ENCODE measurements at regions not wholly inside any gene's neighbourhood (a gene's known extent, or its start where the extent isn't known, plus 50 kb on each side); places are given as distances from the start of the nearest gene placed in this dataset.

DNA sequence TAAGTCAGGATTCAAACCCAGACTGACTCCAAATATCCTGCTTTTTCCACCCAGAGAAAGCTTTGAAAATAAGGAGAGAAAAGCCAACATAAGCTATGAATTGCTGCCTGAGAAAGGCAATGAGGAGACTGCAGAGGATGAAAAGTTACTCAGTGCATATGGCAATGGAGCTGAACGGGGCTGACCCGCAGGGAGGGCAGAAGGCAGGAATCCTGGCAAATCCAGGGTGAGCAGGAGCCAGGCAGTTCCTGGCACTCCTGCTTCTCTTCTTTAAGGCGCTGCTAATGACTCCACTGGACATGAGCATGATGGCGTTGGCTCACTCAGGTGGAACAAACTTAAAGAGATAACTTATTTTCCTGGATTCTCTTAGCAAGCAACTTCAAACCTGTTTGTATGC lies 95.2 kb upstream of the TMCC3 start:
- no peak for DNase-seq

DNA sequence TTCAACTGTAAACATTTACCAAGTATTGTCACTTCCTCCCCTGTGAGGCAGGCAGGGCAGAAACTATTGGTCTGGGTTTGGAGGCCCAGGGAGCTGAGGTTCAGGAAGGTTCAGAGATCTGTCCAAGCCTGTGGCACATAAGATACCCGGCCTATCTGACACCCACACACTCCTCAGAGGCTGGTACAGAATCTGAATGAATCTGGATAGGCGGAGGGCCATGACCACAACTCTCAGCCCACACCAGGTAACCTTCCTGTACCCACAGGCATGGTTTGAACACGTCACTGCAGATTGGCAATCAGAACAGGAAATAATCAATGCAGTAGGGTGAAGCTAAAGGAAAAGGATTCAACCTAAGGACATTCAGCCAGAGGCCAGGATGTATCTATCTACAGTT lies 92.8 kb upstream of the TMCC3 start:
- no peak for DNase-seq

DNA sequence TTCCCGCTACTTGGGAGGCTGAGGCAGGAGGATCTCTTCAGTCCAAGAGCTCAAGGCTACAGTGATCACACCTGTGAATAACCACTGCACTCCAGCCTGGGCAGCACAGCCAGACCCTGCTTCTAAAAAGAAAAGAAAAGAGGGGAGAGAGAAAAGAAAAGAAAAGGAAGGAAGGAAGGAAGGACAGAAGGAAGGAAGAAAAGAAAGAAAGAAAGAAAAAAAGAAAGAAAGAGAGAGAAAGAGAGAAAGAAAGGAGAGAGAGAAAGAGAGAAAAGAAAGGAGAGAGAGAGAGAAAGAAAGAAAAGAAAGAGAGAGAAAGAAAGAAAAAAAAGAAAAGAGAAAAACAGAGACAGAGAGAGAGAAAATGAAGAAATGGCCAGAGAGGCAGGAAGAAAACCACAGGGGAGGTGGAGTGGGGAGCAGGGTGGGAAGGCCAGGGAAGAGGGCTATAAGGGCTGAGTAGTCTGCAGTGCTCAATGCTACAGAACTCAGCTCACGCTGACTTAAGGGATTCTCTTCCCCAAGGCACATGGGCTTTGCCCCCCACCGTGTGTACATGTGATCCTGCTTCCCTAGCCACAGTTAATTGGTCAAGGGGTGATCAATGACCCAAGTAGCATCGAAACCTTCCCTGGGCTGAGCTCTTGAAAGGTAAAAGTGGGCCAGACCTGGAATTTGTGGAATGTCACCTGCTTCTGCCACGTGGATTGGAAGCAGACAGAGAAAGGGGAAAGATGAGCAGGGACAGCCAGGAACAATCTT lies 90.4 kb upstream of the TMCC3 start:
- DNase-seq, result no peak

DNA sequence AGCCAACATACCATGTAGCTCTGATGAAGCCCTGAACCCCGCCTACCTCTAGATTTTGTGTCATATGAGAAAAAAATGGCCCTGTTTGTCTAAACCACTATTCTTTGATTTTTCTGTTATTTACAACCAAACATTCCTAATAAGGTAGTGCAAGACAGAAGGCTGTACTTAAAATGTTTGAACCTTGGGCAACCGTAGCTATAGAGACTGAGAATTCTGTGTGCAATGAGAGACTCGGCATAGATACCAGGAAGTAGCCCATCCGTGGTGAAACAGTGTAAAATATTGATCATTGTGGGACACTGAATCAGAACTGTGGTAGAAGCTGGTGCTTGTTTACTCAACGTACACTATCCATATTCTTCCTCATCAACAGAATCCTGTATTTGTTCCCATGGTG lies 86.5 kb upstream of the TMCC3 start:
- DNase-seq, result no peak

DNA sequence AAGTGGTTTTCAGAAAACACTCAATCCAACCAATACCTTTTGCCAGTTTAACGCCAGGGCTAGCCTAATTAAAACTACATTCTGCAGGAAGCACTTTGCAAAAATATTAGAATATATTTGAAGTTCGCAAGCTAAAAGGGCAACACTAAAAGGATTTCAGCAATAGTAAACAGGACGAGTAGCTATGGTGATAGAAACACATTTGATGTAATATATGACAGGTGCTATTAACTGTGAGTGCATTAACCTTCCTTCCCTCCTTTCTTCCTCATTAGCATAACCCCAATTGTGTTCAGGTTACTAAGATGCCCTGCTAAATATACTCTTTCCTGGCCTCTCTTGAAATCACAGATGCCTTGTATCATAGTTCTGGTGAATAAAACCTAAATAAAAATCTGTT lies 85.6 kb upstream of the TMCC3 start:
- DNase-seq, result no peak

DNA sequence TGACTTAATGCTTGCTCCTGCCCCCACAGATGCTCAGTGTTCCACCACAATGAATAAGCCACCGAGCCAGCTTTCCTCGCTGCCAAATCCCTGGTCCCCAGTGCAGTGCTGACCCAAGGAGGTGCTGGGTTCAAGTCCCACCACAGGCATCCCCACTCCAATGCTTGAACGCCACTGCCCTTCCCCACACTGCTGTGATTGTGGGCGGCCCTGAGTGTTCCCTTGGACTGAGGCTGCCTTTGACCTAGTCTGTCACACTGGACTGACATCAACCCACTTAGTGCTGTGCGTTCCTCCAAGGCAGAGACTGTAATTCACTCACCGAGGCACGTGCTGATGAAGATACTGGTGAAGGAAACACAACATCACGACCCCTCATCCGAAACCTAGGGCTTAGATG lies 83.4 kb upstream of the TMCC3 start:
- DNase-seq, result no peak

DNA sequence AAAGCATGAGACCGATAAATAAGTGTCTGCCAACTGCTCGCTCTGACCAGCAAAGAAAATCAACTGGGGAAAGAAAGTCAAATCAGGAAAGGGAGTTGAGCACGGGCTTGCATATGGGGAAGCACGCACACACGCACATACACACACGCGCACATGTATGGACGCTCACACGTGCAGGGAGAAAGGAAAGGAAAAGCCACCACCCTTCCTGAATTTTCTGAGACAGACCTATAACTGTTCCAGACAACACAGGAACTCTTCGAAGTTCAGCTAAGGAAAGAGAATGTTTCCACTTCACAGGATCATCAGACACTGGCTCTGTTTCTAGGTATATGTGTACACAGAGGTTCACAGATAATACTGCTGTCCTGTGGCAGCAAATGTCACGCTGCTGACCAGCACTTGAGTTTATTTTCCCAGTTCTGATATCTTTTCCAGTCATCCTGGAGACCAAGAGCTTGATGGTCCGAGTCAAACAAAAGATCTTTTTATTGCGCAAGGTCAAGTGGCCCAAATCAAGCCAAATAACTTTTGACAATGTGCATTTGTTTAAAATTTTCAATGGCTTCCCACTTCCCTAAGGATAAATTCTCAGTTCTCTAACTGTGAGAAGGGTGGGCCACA lies 82.1 kb upstream of the TMCC3 start:
- DNase-seq, result no peak

DNA sequence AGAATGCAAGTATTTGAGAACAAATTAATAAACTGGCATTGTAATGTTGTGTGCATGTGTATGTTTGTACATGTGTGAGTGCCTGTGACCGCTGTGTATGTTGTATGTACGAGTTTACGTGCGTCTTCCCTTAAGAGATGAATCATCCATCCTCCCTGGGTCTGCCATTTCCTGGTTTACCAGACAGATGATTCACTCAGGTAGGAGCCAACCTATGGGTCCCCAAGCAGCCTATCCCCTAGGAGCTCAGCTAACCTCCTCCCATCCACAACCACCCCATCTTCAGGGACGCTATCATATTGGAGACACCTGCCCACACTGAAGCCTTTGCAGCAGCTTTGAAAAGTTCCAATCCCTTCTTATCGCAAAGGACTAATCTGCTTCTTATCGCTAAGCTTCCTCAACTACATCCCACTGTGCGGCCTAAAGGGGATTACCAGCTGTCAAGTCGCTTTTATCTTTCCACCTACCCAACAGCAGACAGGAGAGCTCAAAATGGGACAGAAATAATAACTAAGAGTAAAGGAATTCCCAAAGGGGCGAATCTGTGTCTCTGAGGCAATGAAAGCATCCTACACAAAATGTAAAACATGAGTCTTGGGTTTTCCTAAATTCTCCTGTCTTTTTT lies 81.5 kb upstream of the TMCC3 start:
- DNase-seq, result no peak

DNA sequence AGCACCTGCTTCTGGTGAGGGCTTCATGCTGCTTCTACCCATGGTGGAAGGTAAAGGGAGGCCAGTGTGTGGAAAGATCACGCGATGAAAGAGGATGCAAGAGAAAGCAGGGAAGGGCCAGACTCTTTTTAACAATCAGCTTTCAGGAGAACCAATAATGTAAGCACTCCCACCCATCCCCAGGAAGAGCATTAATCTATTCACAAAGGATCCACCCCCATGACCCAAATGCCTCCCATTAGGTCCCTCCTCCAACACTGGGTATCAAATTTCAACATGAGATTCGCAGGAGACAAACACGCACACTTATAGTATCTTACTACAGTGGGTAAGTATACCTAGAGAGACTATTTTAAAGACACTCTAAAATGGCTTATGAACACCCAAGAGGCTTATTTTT lies 80.5 kb upstream of the TMCC3 start:
- DNase-seq, result no peak

DNA sequence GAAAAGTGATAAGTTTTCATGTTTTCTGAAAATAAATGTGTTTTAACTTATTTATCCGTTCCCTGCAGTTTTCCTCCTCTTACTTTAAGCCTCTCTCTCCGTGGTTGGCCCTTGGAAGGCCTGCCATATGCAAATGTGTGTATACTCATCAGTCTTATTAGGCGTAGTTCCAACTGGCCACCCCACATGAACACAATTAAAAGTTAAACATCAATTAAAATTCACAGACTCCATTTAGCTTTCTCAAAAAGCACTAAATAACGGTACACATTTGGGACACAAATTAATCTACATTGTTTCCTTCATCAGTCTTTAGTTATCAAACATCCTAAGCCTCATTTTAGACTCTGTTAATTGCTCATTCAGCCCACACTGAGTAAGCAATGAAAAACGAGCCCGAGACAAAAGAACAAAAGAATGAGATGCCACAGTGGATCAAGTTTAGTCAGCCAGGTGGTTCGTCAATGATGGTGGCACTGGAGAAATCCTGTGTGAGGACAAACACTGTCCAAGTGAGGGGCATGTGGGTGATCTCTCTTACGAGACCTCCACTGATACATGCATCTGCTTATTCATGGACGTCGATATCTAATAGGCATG lies 76.0 kb upstream of the TMCC3 start:
- no peak for DNase-seq

DNA sequence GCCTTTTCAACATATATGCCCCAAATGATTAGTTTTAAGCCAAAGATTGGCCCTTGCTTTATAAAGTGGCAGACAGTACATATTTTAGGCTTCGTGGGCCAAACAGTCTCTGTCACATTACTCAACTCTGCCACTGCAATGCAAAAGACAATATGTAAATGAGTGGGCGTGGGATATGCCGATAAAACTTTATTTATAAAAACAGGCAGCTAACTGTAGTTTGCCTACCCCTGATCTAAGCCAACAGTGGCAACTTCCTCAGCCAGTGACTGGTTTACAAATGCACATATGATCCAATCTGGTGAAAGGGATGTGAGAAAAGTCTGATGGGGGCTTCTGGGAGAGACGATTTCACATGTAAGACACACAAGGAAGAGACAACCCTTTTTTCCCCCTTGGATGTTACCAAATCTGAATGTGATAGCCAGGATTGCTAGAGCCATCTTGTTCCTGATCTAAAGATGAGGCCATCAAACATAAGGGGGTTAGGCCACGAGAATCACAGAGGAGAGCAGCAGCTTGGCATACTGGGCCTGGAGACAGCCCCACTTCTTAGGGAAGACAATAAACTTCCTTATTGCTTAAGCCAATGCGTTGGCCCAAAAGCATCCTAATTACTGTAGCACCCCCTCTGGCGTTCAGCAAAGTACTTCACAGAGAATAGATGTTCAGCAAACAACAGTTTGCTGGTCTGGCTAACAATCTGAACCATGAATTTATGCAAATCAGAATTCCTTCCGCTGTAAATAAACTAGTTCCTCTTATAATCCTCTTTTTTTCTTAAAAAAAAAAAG lies 75.2 kb upstream of the TMCC3 start:
- DNase-seq, result peak; percentile 76

DNA sequence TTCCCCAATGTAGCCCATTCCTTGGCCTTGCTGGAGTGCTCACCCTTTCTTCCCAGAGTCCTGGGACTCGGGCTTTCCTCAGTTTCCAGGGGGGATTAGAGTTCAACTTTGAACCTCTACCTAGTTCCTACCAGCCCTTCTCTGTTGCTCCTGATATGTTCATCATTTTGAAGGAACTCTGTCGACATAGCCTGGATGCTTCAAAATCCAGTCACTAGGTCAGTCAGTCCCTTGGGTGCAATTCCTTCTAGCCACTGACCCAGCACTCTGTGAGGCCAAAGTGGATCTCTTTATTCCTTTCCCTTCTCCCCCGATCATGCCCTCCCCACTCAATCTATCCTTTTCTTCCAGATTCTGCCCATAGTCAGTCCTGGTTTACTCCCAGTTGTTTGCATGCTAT lies 72.3 kb upstream of the TMCC3 start:
- no peak for DNase-seq

DNA sequence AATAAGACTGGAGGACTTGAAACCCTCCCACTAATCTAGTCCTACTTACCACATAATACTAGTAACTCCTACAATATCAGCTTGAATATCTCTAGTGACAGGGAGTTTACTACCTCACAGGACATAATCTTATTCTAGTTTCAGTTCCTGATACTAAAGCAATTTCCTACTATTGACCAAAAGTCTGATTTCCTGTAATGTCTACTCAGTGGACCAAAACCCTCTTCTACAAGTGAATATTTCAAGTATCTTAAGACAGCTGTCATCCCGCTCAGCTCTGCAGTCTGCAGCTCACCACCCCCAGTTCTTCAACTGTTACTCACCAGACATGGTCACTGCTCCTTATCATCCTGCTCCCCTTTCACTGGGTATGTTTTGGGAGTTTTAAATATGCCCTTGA lies 70.8 kb upstream of the TMCC3 start:
- DNase-seq, result no peak

DNA sequence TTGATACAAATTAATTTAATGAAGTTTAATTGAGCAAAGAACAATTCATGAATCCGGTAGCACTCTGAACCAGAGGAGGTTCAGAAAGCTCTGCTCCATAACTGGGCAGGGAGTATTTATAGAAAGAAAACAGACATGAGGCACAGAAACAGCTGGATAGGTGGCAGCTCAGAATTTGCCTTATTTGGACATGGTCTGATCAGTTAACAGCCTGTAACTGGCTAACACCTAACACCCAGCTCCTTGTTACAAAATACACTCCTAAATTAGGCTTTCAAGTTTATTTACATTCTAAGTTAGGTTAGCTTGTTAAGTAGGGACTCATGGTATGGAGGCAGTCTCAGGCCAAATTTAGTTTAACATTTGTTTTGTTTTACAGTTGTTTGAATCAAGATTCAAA lies 67.8 kb upstream of the TMCC3 start:
- peak; percentile 78 for DNase-seq

DNA sequence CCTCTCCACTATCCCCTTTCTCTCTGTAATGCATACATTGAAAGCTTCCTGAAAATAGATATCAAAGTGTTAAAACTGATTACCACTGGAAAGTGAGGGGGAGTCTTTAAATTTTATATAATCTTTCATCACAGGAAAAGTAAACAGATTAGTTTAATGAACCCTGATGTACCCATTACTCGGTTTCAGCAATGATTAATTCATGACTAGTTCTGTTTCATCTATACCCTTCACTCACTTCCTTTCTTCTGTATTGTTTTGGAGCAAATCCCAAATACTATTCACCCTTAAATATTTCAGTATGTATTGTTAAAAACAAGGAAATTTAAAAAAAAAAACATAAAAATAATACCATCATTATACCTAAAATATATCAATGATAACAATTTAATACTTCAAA lies 67.3 kb upstream of the TMCC3 start:
- DNase-seq, result peak; percentile 34

DNA sequence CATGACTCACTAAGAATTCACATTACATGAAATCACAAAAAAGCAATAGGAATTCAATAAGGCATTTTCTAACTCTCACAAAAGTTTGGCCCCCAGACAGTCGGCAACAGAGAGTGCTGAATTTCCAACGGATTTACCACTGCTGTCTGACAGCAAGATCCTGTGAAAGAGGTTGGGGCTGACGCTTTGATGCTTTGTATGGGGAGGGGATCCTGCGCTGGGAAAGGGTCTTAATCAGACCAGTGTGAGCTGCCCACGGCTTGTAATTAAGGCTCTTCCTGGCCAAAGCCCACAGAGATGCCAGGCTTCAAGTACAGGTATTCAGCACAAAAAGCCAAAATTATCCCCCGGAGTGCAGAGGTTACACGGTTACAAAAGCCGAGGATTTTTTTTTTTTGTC lies 66.8 kb upstream of the TMCC3 start:
- DNase-seq, result no peak

DNA sequence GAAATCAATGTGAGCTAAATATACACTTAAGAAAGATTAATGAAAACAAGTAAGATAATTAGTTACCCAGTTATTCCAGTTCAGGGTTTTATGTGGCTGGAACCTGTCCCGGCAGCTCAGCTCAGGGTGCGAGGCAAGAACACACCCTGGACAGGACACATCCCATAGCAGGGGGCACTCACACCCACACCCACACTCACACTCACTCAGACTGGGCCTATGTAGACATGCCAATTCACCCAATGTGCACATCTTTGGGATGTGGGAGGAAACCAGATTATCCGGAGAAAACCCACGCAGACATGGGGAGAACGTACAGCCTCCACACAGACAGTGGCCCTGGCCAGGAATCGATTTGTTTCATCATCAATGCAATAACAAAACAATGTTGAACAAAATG lies 66.0 kb upstream of the TMCC3 start:
- DNase-seq, result no peak

DNA sequence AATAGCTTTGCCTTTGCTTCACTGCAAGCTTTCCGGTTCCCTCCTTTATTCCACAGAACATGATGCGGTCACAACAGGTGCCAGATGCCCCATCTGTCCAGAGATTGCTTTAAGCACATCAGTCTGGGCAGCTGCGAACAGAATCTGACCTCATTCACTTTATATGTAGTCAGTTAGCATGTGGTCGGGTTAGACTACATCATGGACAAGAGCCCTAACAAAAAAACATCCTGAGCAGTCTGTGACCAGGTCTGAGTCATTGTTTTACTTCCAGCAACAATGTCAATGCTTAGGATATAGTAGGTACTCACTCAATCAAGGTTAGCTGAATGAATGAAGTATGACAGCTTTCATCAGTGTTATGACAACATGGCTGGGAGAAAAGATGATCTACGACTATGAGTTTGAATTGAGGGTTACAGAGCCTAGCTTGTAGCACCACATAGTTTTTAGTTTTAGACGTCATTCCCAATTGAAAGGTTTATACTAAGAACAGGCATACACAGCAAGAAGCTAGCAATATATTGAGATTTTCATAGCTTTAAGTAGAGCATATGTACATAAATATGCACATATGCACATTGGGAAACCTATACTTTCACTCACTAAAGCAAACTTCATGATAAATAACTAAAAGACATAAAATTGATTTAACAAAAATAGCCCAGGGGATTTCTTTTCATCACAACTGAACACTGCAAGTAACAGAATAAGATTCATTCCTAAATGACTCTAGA lies 64.2 kb upstream of the TMCC3 start:
- peak; percentile 92 for DNase-seq

DNA sequence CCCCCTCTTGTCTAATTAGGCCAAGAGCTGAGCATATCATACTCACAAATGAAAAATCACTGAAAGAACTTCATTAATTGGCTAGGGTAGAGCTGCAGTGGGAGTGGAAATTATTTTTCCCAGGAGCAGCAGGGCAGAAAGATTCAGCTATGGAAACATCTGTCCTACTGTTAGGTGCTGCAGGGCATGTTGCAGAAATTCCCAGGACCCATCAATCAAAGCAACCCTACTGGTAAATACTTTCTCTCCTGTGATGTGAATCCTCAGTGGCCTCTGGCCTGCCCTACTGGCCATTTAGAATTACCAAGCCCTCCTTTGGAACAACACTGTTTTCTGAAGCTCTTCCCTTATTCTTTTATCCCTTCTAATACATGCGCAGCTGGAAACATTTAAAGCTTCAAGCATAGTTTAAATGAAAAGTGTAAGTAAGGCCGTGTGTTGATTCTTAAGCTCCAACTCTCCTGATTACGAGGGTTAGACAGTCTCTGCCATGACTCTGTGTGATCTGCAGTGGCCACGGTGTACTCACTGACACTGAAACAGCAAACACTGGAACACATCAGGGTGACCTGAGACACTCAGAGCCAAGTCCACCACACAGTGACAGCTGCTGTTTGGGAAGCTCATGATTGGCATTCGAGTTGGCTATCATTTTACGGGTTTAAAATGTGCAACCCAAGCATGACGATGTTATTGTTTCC lies 62.6 kb upstream of the TMCC3 start:
- no peak for DNase-seq

DNA sequence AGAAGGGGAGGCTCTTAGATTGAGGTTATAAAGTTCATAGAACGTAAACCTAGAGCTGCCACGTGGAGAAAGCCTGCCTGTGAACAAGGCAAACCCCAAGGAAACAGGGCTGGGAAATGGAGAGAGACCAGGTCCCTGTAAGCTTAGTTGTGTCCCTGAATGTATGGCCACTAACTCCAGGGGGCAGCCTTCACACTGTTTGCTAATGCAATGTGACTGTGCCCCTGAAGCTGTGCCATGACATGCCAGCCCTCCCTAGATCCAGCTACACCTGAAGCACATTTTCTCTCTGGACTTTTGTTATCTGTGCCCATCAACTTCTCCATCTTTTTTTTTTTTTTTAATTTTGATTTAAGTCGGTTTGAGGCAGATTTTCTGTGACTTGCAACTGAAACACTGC lies 60.6 kb upstream of the TMCC3 start:
- DNase-seq, result peak; percentile 31

DNA sequence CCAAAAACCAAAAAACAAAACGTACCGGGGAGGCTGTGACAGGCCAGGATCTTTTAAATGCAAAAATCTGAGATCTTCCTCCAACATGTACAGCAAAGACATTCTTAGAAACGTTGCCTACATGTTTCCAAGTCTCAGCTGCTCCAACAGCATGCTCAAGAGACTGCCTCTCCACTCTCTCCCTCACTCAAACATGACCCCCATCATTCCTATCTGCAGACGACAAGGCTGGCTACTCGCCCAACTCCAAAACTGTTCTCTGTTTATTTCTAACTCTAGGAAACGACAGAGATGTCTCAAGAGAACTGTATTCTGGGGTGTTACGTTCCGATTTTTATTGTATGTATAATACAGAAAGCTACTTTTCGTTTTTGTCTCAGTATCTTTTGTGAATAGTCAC lies 57.5 kb upstream of the TMCC3 start:
- peak; percentile 27 for DNase-seq

DNA sequence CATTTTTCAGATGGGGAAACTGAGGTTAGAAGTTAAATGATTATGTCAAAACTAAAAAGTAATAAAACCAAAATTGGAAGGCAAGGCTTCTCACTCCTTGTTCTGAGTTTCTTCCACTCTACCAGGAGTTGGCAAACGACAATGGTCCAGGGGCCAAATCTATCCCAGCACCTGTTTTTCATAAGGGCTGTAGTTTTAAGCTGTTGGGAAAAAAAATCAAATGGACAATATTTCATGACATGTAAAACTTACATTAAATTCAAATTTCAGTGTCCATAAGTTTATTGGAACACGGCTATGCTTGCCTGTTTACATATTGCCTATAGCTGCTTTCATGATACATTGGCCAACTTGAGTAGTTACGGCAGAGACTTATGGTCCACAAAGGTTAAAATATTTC lies 56.7 kb upstream of the TMCC3 start:
- DNase-seq, result no peak
